ENCODE measurements at regions not wholly inside any gene's neighbourhood (a gene's known extent, or its start where the extent isn't known, plus 50 kb on each side); places are given as distances from the start of the nearest gene placed in this dataset.
"Not testable (repeated sequence)": the region's sequence is repeated elsewhere in the genome, so short reads cannot be mapped to it uniquely, and the experiment has no call there.

- Histone ChIP-seq H3K4me2 (ENCODE audit: control insufficient read depth, extremely low read depth, insufficient read depth, low read depth, low read length) (no peak overlapping the region), H3K27ac (ENCODE audit: control insufficient read depth, insufficient read depth, low read length) (peak overlapping the region; percentile 17), H3K79me2 (ENCODE audit: control insufficient read depth, insufficient read depth, low read length) (no peaks in the 10 kb centered on the region), H3K27me3 (ENCODE audit: control insufficient read depth, extremely low read depth, insufficient read depth, low read length) (no peaks in the 10 kb centered on the region), H3K9ac (ENCODE audit: control insufficient read depth, extremely low read depth, insufficient read depth, low read length) (no peak overlapping the region), H3K9me1 (ENCODE audit: control insufficient read depth, extremely low read depth, insufficient read depth, low read length) (no peaks in the 10 kb centered on the region), H3K4me3 (ENCODE audit: control insufficient read depth in 2 of 3, extremely low read depth in 1 of 3, insufficient read depth in 2 of 3, low read depth in 1 of 3, low read length in 3 of 3) (no peak overlapping the region), H3K9me3 (ENCODE audit: control insufficient read depth, low read depth, low read length) (peaks cover 4% of the 10 kb centered on the region), H3K36me3 (ENCODE audit: control insufficient read depth in 2 of 2, extremely low read depth in 1 of 2, insufficient read depth in 2 of 2, low read length in 2 of 2) (no peaks in the 10 kb centered on the region), H2AFZ (ENCODE audit: control insufficient read depth, low read length) (no peak overlapping the region), H4K20me1 (ENCODE audit: control insufficient read depth, extremely low read depth, insufficient read depth, low read length) (no peaks in the 10 kb centered on the region), H3K4me1 (ENCODE audit: control insufficient read depth, extremely low read depth, insufficient read depth, low read length) (peaks cover 8% of the 10 kb centered on the region)
- TF ChIP-seq CTCF (optimal IDR thresholded peaks at IDR 0.05 in 1 of 3, IDR thresholded peaks at IDR 0.05 in 1 of 3, conservative IDR thresholded peaks at IDR 0.05 in 1 of 3; ENCODE audit: extremely low read depth in 1 of 3, insufficient read depth in 2 of 3, low read length in 3 of 3) (no peak), EZH2 (IDR thresholded peaks at IDR 0.05; ENCODE audit: low read length) (no peak)
- no peak for FAIRE-seq
- DNase-seq (ENCODE audit: low read depth, low spot score), result no peak
- dilution Hi-C loops (cut with MboI; ENCODE audit: extremely low pct_ligation_motif_present, low sequenced_read_pairs), result no loop called here
Observed at GRCh38 chr1:234950598-234950997, 178.0 kb downstream of the TOMM20 start.

- dilution Hi-C loops (cut with MboI; ENCODE audit: extremely low pct_ligation_motif_present, low sequenced_read_pairs); H3K9me3 ChIP-seq (ENCODE audit: control insufficient read depth, low read depth, low read length); H3K4me1 ChIP-seq (ENCODE audit: control insufficient read depth, extremely low read depth, insufficient read depth, low read length); H3K36me3 ChIP-seq (ENCODE audit: control insufficient read depth in 2 of 2, extremely low read depth in 1 of 2, insufficient read depth in 2 of 2, low read length in 2 of 2); H4K20me1 ChIP-seq (ENCODE audit: control insufficient read depth, extremely low read depth, insufficient read depth, low read length); H3K27ac ChIP-seq (ENCODE audit: control insufficient read depth, insufficient read depth, low read length); H3K4me2 ChIP-seq (ENCODE audit: control insufficient read depth, extremely low read depth, insufficient read depth, low read depth, low read length); H3K27me3 ChIP-seq (ENCODE audit: control insufficient read depth, extremely low read depth, insufficient read depth, low read length); H3K79me2 ChIP-seq (ENCODE audit: control insufficient read depth, insufficient read depth, low read length); FAIRE-seq; H3K4me3 ChIP-seq (ENCODE audit: control insufficient read depth in 2 of 3, extremely low read depth in 1 of 3, insufficient read depth in 2 of 3, low read depth in 1 of 3, low read length in 3 of 3); DNase-seq (ENCODE audit: low read depth, low spot score); H3K9ac ChIP-seq (ENCODE audit: control insufficient read depth, extremely low read depth, insufficient read depth, low read length); H2AFZ ChIP-seq (ENCODE audit: control insufficient read depth, low read length); H3K9me1 ChIP-seq (ENCODE audit: control insufficient read depth, extremely low read depth, insufficient read depth, low read length): not testable (repeated sequence)
Observed at GRCh38 chr1:234949528-234949927, 179.1 kb downstream of the TOMM20 start.
